DMS 273 (cell line): ENCODE measurements at regions not wholly inside any gene's neighbourhood (a gene's known extent, or its start where the extent isn't known, plus 50 kb on each side); places are given as distances from the start of the nearest gene placed in this dataset.

Experiments used
- DNase-seq: peaks from one replicate; lab custom pipeline; 2025; ENCODE audit not compliant: unreplicated experiment; lab: John Stamatoyannopoulos, UW

GRCh38 chr6:28695715-28696114 lies 170.0 kb downstream of the GPX5 start:
- peak; percentile 84 for DNase-seq

DNA sequence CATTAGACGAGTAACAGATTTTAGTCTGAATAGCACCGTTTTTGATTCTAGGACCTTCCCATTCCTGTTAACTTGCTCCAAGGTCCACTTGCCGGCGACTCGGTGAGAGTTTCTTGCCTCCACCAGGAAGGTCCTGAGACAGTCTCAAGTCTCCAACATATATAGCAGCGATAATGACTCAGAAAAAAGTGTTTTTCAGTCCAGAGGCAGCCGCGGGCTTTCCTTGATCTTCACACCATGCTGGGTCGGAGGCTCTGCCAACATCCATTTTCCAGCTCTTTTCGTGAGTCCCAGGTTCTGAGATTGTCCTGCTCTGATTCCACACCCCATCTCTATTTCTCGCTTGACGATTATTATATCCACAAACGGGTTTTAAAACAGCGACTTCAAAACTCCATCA lies 170.5 kb downstream of the GPX5 start:
- peak; percentile 76 for DNase-seq

GRCh38 chr6:28696682-28697081 lies 171.0 kb downstream of the GPX5 start:
- DNase-seq: peak; percentile 57

DNA sequence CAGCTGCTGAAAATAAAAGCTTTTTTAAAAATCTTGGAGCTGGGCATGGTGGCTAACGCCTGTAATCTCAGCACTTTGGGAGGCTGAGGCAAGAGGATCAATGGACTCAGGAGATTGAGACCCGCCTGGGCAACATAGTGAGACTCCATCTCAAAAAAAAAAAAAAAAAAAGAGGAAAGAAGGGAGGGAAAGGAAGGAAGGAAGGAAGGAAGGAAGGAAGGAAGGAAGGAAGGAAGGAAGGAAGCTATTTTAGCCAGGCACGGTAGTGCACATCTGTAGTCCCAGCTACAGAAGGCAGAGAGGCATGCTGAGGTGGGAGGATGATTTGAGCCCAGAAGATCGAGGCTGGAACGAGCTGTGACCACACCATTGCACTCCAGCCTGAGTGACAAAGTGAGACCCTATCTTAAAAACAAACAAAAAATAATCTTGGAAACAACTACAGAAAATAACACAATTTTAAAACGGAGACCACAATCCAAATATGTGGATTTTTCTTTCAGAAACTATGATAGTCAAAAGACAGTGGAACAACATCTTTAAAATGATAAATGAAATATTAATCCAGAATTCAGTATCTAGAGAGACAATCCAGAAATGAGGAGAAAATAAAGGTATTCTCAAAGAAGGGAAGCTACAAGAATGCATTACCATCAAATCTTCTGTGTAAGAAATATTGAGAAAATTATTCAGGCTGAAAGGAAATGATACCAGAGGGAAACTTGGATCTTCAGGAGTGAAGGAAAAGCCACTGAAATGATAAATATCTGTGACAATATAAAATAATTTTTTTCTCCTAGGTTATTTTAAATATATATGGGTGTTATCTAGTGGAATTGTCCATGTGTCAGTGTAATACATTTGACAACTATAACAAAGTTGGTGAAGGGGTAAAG lies 182.0 kb downstream of the GPX5 start:
- no peak for DNase-seq

DNA sequence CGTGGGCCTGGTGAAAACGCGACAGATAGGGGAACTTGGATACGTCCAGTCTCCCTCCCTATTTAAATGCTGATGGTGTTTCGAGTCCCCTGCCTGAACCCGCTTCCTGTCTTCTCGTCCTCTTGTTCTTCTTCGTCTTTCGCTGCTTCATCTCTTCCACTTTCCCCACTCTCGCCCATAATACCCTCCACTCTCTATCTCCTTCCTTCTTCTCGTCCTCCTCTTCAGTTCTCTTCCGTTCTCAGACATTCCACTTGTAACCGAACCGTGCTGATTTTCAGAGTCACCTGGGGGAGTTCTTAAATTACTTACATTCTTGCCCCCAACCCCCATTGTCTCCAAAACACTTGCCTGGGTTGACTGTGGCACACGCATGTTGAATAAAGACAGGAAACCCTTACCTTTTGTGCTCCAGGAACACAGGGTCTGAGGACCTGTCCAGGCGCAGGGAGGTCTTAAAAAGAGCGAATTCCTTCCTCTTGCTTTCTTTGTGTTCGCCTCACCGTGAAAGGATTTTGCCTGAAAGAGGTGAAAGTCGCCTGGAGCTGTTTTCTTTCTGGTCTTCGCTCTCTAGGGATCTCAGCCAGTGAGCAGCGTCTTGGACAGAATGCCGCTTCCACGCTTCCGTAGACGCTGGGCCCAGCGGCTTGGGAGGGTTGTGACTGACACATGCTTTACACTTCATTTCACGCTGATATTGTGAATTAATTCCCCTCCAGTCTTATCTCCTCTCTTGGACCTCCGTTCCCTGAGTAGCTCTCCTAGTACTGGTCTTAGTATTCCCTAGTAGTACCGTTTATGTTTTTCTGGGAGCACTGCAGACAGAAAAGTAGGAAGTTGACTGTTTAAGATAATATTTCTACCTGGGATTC lies 184.0 kb downstream of the GPX5 start:
- peak; percentile 52 for DNase-seq

DNA sequence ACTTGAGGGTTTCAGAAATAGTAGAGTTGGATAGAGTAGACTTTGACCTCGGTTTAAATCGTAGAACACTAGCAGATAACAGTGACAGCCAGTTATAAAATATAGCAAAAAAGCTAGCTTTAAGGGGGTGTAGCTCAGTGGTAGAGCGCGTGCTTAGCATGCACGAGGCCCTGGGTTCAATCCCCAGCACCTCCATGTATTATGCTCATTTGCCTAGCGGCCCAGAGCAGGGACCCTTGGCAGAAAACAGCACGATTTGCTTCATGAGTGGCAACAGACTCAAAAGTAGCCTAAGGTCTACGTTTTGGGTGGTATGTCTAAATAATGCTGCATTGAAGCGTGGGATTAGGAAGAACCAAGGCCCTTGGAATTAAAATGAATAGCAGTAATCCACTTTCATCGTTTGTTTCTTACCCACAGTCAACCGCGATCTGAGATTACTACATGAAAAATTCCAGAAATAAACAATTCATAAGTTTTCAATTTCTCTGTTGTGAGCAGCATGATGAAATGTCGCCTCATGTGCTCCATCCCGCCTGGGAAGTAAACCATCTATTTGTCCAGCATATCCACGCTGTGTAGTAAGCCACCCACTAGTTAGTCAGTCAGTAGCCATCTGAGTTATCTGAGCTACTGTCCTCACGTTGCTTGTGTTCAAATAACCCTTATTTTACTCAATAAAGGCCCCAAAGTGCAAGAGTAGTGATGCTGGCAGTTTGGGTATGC lies 184.9 kb downstream of the GPX5 start:
- peak; percentile 92 for DNase-seq

DNA sequence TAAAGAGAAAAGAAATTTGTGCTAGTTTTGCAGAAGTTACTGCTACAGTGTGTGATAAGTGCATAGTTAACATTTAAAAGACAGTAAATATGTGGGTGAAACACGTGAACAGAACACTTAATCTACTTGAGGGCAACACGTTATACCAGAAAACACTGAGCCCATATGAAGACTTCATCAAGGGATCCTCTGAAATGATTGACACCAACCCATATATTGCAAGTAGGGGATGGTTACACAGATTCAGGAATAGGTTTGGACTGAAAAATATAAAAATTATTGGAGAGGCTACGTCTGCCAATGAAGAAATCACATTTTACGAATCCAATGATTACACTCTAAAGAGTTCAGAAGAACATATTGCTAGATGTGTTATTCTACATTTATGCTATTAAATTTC lies 185.6 kb downstream of the GPX5 start:
- DNase-seq: no peak

DNA sequence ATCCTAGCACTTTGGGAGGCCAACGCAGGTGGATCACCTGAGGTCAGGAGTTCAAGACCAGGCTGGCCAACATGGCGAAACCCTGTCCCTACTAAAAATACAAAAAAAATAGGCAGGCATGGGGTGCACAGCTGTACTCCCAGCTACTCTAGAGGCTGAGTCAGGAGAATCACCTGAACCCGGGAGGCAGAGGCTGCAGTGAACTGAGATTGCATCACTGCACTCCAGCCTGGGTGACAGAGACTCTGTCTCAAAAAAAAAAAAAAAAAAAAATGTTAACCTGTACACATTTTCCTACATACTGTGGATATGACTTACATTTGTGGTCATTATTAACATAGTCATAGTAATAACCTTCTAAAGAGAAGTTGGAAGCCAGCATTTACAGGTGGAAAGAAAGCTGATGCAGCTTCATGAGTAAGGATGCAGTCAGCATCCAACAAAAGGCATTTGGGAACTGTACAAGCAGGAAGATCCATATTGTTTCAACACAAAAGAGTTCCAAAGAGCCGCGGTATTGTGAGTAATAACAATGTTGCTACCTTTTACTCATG lies 186.2 kb downstream of the GPX5 start:
- DNase-seq: no peak

GRCh38 chr6:28712982-28713381 lies 187.3 kb downstream of the GPX5 start:
- no peak for DNase-seq

DNA sequence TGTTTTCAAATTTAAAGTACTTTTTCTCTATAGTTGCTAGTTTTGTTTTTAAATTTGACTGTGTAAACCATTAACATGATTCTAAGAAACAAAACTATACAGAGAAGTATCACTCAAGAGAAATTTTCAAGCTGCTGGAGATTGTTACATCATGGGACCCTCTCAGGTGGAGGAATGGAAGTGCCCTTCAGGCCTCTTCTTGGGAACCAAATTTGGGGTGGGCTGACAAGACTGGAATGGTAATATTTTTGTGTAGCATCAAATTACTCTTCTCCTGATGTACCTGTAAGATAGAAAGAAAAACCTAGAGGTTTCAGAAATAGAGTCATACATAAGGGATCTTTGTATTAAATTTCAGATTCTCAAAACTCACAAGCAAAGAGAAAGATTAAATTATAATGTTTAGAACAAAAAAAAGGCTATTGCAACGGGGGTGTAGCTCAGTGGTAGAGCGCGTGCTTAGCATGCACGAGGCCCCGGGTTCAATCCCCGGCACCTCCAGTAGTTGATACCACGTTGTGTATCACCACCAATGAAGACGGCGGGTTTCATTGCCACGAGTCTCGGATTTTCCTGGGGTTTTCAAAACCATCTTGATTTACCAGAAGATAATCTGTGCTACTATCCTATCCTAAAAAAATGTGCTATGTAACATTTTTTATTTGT lies 193.7 kb downstream of the GPX5 start:
- DNase-seq: peak; percentile 89

DNA sequence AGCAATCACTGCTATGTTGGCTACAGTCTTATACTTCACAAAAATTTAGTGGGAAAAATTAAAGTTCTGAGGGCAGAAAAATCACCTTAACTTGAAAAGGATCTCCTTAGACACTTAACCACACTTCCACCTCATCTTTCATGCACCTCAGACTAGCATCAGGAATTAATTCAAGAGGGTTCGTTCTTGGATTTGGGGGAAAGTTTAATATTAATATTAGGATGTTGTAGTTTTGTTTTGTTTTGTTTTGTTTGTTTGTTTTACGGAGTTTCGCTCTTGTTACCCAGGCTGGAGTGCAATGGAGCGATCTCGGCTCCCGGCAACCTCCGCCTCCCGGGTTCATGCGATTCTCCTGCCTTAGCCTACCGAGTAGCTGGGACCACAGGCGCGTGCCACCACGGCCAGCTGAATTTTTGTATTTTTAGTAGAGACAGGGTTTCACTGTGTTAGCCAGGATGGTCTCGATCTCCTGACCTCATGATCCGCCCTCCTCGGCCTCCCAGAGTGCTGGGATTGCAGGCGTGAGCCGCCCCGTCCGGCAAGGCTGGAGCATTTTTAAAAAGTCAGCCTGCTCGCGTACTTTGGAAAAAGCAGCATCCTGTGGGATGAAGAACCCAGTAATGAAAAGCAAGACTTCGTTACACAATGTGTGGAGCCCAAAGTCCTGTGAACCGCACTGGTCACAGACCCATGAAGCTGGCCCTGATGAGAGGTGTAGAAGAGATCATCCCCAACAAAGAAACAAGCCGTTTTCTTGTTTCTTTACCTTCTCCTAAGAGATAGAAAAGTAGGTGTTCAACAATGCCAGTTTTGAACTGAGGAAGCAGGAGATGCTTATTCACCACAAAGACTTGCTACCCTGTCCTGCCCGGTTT lies 194.9 kb downstream of the GPX5 start:
- DNase-seq: no peak

DNA sequence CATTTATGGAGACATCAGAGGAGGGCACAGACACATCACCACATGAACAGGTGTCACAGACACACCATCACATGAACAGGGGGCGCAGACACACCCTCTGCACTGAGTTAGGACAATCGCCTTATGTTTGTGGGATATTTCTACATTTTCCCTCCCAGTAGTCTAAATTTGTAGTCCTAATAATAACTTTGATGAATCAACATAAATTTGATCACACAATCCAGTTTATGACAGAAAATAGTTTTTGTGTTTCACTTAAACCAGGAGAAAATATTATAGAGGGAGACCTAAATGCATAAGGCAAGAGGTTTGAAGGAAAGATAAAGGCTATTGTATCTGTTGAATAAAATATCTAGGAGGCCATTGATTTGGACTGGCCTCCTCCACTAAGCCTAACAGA lies 195.7 kb downstream of the GPX5 start:
- DNase-seq: no peak

- DNase-seq: no peak
These were observed 198.7 kb downstream of the GPX5 start for GRCh38 chr6:28724395-28724794.

DNA sequence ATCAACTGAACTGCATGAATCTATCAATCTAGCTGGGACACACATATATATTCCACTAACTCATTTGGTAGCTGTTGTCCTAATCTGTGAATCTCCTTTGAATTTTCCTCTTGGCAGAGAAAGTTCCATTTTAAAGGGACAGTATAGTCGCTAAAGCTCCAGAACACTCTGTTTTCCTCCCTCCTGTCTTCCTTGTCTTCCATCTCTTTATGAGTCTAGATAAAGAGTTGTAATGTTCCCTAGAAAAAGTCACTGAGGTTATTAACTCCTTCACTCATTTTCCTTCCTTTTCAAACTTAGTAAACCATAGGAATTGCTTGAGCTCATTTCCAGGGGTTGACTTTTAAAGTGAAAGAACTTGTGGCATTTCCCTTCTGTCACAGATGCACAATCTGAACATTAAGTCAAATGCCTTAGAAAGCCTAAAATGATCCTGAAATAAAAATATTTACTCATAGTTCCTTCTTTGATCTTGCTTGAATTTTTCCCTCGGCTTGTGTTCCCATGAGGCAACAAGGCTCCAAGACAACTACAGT lies 198.4 kb downstream of the TRIM27 start:
- DNase-seq: no peak

DNA sequence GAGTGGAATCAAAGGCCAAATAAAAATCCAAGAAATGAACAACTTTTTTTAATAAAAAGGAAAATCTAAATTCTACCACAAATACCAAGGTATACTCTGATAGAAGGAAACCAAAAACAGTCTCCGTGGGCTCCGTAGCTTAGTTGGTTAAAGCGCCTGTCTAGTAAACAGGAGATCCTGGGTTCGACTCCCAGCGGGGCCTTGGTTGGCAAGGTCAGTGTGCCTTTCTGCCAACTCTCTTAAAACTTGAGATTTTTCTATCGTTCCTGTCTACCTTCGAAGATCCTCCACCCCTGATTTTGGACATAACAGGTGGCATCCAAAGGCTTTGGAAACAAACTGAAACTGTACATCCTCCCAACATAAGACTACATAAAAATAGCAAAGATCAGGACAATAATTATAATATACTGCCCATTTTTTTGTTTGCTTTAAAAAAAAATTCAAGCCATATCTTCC lies 197.9 kb downstream of the TRIM27 start:
- DNase-seq: peak; percentile 91

DNA sequence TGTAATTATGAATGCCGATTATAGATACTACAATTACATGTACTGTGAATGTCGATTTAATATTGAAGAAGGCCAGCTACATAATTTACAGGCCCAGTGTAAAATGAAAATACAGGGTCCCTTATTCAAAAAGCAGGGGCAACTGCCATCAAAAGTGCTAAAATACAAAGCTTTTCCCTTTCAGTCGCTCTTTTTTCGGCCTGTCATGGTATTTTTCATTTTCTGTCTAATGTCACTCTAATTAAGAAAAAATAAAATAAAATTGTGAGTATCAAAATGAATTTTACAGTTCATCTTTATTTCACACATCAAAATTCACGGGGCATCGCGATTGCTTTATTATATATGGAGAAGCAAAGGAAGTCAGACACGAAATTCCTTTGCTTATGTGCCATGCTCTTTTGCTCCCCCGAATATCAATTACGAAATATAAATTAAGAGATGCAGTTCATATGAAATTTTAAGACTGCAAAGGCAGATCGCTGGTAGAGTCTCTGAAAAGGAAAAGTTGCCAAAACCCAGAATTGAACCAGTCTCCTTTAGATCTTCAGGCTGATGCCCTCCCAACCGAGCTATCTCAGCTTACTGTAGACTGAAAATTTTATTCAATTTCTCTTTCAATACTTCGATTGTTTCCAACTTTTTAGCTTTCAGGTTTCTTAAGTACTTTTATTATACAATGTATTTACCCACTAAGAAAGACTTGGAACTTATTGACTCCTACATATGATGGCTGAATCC lies 197.0 kb downstream of the TRIM27 start:
- peak; percentile 52 for DNase-seq

DNA sequence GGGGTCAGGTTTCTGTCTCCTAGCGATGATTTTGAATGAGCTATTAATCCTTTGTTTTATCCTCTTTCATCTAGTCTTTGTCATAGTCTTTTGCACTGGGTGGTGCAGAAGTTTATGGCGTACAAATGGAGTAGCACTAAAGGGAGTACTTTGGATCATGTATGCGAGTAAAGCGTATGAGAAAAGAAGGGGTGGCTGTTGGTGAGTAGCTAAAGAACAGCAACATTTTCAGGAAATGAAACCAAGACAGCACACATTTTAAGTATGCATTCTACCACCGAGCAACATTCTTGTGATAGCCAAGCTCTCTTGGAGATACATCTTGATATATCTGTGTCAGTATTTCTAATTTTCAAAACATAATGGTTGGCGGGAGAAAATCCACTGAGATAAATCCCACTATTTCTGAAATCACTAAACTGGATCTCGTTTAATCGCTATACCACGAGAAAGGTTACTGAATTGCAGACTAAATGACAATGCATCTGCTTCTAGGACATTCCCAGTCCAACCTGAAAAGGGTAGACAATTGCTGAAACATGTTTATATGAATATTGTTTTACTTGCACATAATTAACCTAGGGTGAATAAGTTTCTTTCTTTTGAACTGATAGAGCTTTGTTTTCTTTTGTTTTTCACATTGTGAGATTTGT lies 196.1 kb downstream of the TRIM27 start:
- no peak for DNase-seq
